ENCODE measurements at regions not wholly inside any gene's neighbourhood (a gene's known extent, or its start where the extent isn't known, plus 50 kb on each side); places are given as distances from the start of the nearest gene placed in this dataset.

DNA sequence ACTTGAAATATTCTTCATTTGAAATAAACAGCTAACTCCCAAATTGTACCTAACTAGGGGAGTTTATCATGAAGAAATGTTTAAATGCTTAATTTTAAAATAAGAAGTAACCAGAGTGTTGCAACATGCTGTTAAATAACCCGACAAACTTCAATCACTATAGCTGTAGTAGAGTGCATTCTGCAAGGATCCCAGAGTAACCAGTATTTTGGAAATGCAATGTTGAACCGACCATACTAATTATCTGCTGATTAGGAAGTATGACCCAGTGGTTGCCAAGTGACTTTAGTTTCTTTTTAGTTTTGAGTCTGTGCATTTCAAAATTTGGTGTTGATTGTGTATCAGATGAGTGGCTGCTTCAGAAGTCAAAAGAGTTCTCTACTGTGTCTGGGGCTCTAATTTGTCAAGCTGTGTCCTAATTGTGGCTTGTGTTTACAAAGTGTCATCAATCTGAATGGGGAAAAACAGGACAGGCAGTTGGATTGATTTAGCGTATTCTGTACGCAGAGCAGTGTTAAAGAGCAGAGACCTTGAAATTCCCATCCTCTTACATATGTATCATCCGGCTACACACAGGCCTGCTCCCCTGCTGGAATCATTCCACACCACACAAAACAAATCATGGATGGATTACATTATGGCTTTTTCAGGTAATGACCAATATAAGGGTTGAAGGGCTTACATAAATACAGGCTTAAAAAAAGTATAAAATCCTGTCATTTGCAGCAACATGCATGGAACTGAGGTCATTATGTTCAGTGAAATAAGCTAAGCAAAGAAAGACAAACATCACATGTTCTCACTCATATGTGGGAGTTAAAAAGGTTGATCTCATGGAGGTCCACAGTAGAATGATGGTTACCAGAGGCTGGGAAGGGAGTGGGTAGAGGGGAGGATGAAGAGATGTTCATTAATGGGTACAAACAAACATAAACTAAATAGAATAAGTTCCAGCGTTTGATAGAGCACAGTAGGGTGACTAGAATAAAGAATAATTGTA, 351.5 kb downstream of the KLF12 start:
- ATAC-seq, result no peak

DNA sequence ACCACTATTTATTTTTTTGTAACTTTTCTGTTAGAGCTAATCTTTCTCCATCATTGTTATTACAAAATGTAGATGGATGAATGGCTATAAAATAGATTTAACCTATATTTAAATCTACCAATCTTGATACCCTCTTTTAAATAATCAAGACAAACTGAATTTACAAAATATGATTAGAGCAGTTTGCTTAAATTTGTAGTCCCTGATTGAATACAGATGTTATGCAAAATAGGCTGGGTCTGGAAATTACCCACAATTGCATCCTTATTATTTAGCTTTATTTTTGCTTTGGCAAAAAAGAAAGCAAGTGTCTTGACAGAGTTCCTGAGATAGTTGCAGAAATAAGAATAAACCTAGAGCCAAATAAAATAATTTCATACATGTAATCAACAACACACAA, 352.8 kb downstream of the KLF12 start:
- no peak for ATAC-seq

DNA sequence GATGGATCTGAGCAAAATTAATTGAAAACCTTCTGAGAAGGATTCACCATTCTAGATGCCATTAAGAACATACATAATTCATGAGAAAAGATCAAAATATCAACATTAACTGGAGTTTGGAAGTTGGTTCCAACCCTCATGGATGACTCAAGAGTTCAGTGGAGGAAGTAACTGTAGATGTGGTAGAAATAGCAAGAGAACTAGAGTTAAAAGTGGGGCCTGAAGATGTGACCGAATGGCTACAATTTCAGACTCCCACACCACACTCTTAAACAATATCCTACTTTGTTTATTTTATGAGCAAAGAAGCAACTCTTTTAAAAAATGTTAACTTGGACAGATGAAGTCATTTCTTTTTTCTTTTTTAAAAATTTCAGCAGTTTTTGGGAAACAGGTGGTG, 354.3 kb downstream of the KLF12 start:
- no peak for ATAC-seq

DNA sequence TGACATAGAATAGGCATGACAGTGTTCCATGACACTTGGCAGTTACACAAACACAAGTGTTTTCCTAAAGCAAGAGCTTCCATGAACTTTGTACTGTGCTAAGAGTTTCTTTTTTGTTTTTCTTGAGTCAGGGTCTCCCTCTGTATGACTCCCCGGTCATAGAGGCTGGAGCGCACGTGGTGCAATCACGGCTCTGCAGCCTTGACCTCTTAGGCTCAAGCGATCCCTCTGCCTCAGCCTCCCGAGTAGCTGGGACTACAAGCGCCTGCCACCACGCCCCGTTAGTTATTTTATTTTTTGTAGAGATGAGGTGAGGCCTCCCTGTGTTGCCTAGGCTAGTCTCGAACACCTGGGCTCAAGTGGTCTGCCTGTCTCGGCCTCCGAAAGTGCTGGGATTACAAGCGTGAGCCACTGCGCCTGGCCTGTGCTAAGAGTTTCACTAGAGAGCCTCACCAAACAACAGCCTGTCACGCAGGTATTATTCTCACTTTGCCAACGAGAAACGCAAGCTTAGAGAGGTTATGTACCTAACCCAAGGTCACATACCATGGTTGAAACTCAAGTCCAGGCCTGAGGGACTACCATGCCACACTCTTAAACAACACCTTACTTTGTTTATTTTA, 355.9 kb downstream of the KLF12 start:
- no peak for ATAC-seq

DNA sequence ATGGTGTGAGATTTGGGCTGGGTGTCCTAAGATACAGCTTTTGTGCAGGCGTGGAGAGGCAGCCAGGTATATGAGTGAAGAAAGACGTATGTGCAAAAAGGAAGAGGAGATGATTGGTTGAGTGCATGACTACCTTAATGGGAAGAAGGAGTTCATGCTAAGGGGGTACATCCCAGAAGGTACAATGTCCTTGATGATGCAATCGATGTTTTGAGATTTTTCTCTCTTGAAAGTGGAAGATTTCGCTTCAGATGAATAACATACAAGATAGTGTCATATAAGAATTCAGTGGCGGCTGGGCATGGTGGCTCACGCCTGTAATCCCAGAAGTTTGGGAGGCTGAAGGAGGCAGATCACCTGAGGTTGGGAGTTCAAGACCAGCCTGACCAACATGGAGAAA, 357.1 kb downstream of the KLF12 start:
- ATAC-seq, result no peak

DNA sequence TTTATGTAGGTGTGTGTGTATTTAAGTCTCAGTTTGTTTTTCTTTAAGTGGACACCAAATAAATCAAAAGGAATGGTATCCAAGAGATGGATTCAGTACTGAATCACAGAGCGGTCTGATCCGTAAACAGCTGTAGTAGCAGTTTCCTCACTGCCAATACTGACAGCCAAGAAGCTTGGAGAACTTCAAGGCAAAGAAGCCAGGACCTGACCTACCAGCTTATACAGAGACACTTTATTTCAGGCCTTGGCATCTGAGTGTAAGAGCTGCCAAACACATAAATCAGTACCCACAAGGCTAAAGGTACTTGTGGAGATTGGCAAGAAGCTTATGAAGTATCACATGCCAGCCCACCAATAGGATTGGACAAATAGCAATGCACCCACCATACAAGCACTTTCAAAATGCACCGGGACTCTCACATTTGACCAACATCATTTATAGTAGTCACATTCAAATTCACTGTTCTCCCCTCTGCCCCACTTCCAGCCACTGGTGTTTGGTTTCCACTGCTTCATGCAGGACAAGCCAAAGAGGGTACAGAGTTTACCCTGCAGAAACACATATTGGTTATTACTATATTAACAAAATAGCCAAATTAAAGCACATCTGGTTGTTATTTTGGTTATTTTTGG, 357.9 kb downstream of the KLF12 start:
- ATAC-seq, result no peak

DNA sequence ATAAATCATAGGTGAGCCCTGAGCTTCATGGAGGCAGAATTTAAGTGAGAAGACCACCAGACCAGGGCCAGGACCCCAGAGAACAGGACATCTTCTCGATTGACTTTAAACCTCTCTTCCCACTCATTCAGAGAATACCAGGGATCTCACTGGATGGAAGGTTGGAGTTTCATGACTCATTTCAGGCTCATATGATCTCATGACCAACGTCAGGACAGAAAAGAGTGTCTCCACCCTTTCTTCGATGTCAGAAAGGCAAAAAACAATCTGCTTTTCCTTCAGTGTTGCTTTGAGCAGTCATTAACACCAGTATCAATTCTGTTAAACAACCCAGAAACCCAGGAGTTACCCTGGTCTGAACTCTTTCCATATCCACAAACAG, 361.0 kb downstream of the KLF12 start:
- no peak for ATAC-seq

DNA sequence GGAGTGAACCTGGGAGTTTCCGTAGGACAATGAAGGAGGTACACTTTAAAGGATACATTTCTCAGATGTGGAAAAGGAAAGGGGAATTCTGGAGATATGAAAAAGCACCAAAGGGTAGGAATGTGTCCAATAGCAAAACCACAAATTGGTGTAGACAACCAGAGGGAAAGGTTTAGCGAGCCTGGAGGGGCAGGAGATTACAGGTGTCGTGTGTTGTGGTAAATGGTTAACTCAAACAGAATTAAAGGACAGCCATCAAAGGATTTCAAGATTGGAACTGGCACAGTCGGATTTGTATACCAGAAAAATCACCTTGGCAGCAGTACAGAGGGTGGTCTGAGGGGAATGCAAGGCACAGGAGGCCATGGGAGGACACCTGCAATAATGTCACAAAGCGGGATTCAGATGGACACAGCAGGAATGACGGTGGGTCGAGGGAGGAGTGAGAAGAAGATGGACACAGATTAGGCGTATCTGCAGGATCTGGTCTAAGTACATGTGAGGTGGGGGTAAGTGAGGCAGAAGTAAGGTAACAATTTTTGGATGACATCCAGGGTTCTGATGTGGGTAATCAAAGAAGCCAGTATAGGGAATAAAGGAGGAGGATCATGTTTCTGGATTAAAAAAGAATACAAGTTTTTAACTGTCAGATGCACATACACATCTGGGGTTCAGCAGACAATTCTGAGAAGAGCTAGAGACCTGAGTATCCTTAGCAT, 361.6 kb downstream of the KLF12 start:
- ATAC-seq, result no peak

DNA sequence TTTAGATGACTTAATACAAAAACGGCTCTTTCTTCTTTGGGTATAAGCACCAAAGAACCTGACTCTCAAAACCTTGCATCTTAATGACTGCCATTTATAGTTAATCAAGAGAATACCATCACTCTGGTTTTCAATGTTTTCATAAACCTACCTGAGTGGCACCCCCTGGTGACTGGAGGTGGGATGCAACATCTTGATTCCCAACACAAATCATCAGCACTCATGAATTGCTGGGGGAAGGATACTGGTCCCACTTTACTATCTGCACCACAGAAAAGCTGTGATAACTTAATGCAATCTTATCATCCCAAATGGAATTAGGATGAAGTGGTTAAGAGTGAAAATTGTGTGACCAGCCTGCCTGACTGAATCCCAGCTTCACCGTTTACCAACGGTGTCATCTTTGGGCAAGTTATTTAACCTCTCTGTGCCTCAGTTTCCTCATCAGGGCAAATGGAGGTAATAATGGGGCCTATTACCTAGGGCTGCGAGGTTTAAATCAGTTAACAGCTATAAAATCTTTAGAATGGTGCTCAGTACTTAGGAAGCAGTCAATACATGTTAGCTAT, 366.4 kb downstream of the KLF12 start:
- no peak for ATAC-seq

DNA sequence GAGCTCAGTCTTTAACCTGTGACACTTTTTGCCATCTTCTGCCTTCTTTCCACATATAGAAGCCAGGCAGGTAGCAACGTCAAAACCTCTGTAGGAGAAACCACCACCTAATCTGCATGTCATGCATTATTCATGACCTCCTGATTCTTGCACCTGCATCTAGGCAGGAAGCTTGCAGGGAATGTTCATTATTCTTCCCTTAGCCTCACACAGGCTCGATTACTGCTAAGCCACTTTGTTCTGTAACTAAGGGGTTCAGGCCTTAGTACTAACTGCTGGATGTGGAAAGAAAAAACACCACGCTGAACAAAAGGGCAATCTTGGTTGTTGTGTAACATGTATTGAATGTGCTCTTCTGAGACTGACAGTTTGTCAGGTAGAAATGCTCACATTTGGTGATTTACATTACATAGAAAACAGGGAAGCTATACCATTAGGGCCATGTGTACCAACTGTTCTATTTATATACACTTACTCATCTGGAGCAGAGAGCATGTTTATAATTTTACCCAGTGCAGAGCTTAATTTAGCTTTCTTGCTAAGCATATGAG, 366.9 kb downstream of the KLF12 start:
- peak; percentile 52 to 63 for ATAC-seq

DNA sequence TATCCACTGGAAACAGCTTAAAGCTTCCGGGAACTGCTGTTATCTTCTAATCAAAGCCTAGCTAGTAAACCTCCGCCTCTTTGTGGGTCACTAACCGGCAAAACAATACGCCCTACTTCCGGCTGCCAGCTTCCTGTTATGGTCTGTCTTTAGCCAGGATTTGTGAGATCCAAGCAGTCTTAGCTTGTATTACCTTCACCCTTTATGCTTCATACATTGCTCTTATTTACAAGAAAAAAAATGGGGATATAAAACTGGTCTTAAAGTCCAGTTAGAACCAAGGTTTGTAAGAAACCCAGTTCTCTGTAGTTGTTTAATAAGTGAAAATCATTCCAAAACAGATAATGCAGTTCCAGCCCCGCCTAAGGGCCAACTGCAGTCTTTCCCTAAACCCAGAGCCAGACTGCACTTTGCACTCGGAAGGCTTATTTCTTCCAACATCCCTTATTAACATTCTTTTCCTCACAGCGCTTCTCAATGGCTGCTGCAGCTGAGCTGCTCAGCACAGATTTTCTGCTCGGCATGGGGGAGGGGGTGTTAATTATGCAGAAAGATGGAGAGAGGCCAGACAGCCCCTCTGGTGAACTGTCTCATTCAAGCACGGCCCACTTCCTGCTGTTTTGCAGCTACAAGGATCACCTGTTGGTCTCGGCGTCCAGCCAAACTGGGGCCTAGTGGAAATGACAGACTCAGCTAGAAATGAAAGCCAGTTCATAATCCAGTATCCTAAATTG, 368.4 kb downstream of the KLF12 start:
- ATAC-seq, result peak; percentile 77 to 81

DNA sequence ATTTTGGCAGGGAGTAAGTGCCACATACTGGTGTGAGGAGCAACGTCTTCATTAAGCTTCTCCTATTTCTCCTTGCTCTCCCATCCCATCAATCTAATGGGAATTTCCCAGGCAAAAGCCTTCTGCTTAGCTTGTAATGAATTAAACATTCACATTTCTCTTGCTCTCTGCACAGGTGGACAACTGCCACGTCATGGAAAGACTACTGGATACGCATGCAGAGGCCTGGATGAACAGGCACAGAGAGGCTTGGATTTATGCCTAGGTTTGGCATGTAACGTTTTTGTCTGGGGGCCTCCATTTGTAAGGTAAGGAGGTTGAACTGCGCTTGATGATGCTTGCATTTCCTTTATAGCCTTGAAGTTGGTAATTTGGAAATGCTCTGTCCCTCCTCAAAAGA, 374.8 kb downstream of the KLF12 start:
- no peak for ATAC-seq

DNA sequence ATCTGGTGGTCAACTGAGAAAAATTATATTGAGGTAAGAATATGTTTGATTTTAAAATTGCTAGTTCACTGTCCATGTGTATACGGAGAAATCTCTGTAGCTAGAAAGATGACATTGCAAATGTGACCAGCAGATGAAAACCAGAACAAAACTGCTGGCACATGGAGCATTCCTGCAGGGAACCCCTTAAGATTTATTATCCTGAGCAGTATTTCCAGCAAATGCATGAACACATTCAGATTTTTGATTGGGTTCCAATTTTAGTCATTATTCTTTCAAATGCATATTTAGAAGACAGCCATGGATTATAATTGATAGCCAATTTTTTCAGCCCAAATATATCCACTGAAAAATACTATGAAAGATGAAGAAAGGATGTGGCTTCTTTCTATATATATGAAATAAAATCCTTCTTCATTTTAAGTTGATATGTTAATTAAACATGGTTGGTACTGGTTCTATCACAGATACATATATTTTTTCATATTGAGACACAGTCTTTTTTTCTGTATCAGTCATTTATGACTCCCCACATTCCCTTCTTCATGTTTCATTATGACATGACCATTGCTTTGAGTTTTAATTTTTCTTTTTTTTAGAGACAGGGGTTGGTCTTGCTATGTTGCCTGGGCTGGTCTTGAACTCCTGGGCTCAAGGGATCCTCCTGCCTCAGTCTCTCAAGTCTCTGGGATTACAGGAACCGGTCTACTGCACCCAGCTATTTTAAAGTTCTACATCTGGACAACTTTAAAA, 376.5 kb downstream of the KLF12 start:
- peak in 1 of 2 donors; percentile 30 for ATAC-seq

DNA sequence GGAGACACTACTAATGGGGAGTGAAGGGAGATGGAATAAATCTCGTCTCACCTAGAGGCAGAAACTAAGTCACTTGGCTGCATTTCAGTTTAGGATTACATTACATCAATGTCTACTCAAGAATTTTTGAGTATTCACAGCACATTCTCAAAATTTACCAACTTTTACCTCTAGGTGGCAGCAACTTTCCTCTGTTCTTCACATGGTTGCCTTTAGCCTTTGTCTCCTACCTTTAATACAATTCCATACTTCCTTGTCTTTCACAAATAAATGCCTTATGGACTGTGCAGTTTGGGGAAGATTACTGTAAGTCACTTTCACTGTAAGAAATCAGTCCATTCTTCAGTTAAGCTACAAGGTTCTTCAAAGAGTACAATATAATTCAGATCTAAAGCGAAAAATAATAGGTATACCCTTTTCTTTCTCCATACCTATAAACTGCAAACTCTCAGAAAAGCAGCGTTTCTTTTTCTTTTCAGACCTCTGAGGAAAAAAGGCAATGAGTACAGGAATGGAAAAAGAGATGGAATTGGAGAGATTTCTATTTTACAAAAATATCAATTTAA, 379.4 kb downstream of the KLF12 start:
- peak in 1 of 2 donors; percentile 36 for ATAC-seq

DNA sequence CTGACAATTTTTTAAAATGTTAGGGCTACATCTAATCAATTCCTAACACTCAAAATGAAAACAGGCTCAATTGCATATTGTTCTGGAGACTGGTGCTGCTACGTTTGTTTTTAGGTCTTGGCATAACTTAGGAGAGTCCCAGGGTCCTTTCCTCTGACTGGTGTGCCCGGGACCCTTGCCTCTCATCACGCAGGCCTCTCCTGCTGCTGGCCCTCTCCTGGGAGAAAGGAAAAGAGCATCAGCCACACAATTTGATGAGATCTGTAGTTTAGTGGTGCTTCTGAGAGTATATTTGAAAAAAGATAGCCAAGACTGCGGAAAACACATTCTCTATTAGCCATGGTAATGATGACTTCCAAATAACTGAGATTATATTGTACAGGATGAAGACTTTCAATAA, 380.0 kb downstream of the KLF12 start:
- ATAC-seq, result no peak

DNA sequence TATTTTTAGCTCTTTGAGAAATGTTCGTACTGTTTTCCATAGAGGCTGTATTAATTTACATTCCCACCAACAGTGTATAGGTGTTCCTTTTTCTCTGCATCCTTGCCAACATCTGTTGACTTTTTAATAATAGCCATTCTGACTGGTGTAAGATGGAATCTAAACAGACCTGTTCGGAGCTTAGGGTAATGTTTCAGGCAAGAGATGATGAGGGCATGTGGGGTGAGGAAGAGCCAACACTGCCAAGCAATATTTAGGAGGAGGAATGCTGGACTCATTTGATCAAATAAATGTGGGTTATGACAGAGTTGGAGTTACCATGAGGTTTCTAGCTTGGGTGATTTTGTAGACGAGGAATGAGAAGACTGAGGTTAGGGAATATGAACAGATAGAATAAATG, 382.9 kb downstream of the KLF12 start:
- no peak for ATAC-seq

DNA sequence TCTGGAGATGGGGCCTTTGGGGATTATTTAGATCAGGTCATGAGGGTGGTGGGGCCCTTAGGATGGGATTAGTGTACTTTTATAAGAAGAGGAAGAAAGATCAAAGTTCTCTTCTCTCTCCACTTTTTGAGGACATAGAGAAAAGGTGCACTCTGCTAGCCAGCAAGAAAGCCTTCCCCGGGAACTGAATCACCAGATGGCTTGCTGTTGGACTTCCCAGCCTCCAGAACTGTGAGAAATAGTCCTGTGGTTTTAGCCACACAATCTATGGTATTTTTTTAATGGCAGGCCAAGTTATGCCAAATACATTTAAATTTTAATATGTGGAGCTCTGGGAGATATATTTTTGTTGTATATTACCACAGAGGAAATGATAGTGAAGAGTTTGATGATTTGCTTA, 385.8 kb downstream of the KLF12 start:
- no peak for ATAC-seq

DNA sequence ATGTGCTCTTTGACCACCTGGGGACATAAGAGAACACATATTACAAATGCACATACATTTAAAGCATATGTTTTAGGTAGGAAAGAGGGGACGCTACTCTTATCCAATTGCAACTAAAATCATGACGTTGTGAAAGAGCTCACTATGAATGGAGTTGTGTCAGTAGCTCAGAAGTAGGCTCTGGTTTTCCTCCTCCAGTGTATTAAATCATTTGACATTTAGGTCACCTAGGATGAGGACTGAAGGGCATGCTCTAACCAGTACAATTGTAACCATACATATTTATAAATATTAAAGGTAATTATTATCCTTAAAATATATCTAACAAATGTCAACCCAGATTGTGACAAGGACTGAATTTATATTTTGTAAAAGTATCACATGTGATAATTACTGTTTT, 389.0 kb downstream of the KLF12 start:
- ATAC-seq, result no peak

DNA sequence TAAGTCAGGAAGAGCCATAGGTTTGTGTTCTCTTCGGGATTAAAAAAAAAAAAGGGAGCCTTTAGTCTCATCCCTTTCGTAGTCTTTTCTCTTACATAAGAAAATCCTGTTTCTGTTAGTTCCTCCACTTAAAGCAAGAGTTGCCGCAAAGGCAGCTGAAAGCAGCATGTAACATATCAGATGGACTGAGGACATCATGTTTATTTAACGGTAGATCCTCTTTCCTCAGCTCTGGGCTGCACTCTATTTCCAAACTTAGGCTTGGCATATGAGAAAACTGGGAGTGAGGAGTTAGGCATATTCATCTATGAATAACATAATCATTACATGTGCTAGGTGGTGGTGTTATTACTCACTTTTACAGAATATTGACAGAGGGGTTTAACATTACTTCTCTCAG, 391.2 kb downstream of the KLF12 start:
- ATAC-seq, result no peak

DNA sequence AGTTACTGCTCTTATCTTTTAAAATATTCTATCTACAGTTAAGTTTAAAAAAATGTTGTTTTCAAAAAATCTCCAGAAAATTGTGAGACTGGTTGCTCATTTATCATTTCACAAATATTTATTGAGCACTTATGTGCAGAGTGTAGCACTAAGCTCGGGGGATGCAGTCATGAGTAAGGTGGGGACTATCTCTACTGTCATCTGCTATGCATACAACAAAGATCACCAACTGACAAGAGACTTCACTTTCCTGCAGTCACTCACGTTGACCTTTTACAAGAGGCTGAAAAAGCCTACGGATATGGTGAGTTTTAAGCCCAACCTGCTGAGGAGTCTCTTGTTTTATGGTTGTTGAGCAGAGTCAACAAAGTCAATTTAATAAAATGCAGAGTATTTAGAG, 392.5 kb downstream of the KLF12 start:
- no peak for ATAC-seq

DNA sequence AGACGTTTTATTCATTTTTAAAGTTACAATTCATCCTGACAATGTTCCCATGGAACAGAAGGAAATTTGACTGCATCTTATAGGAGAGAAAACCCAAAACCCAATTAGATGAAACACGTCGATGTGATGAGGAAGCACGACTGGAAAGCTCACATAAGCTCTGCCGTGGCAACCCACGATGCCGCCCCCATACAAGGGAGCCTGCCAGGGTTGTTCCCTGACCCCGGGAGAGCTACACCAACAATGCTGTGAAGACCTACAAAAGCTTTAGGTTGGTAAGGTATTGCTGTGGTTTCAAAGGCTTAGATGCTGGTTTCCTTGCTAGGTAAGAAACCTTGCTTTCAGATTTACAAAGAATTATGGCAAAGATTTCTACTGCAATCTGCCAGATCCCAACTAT, 393.1 kb downstream of the KLF12 start:
- ATAC-seq, result no peak
